ENCODE measurements at regions not wholly inside any gene's neighbourhood (a gene's known extent, or its start where the extent isn't known, plus 50 kb on each side); places are given as distances from the start of the nearest gene placed in this dataset.

DNA sequence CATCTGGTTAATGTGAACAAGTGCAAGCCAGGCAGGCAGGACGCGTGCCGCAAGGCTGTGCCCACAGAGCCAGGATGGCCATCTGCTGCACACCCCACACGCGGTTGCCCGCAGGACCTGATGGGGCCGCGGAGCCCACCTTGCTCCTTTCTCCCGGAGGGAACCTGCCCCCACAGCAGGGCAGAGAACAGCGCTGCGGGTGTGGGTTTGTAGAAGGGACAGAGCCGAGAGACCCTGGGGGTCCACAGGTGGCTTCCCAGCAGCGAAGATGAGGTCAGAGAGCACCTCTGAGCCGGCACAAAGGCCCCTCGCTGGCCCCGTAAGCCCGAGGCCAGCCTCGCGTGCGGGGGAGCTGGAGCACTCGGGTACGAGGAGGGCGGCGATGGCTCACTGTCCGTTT, 460.8 kb upstream of the SALL3 start:
- TF ChIP-seq, protein P1, sequence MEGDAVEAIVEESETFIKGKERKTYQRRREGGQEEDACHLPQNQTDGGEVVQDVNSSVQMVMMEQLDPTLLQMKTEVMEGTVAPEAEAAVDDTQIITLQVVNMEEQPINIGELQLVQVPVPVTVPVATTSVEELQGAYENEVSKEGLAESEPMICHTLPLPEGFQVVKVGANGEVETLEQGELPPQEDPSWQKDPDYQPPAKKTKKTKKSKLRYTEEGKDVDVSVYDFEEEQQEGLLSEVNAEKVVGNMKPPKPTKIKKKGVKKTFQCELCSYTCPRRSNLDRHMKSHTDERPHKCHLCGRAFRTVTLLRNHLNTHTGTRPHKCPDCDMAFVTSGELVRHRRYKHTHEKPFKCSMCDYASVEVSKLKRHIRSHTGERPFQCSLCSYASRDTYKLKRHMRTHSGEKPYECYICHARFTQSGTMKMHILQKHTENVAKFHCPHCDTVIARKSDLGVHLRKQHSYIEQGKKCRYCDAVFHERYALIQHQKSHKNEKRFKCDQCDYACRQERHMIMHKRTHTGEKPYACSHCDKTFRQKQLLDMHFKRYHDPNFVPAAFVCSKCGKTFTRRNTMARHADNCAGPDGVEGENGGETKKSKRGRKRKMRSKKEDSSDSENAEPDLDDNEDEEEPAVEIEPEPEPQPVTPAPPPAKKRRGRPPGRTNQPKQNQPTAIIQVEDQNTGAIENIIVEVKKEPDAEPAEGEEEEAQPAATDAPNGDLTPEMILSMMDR (conservative IDR thresholded peaks at IDR 0.05; ENCODE audit: low read length) = no peak
- no peak for TF ChIP-seq EZH2phosphoT487 (IDR thresholded peaks at IDR 0.05; ENCODE audit: borderline replicate concordance, low read depth, low read length)
